Gastroesophageal sphincter (tissue), 4 donors: ENCODE measurements at regions not wholly inside any gene's neighbourhood (a gene's known extent, or its start where the extent isn't known, plus 50 kb on each side); places are given as distances from the start of the nearest gene placed in this dataset.

Experiments
- ATAC-seq: fragments of 150-250 bp; one replicate; pipeline ENCODE4 v1.9.1; 2016; ENCODE audit warnings: mild to moderate bottlenecking, moderate library complexity
- H3K27ac ChIP-seq, 4 donors: fragments of 200-600 bp; sonication (generic) in 3 of 4; 1 replicate in 3 of 4; 2 replicates in 1 of 4; pipeline ENCODE4 v1.5.1; 2016 to 2019
- H3K27me3 ChIP-seq: fragments of 200-600 bp; sonication (generic); one replicate; pipeline ENCODE4 v1.5.1; 2019
- H3K36me3 ChIP-seq, 2 donors: fragments of 200-600 bp; sonication (generic); one replicate each; pipeline ENCODE4 v1.5.1; 2019; ENCODE audit warnings: control low read depth in 1 of 2
- H3K4me1 ChIP-seq, 3 donors: fragments of 200-600 bp; sonication (generic); 1 replicate in 2 of 3; 2 replicates in 1 of 3; pipeline ENCODE4 v1.5.1; 2016 to 2019; ENCODE audit warnings: control low read depth in 2 of 3
- H3K4me3 ChIP-seq, 2 donors: fragments of 200-600 bp; sonication (generic); one replicate each; pipeline ENCODE4 v1.5.1; 2019; ENCODE audit warnings: mild to moderate bottlenecking in 1 of 2, moderate library complexity in 1 of 2
- H3K9me3 ChIP-seq, 3 donors: fragments of 200-600 bp; sonication (generic); one replicate each; pipeline ENCODE4 v1.5.1; 2017 to 2019; ENCODE audit warnings: control low read depth in 2 of 3
- CTCF ChIP-seq, 4 experiments: fragments of 200-600 bp in 2 of 4; fragments of 450-650 bp in 2 of 4; sonication (generic) in 1 of 4; IDR thresholded peaks; one replicate each; pipeline ENCODE4 v1.5.1; 2017 to 2019; ENCODE audit warnings: antibody characterized with exemption in 4 of 4, mild to moderate bottlenecking in 2 of 4, moderate library complexity in 2 of 4
- EP300 ChIP-seq: sonication (generic); formaldehyde crosslinking; IDR thresholded peaks from one replicate; pipeline ENCODE4 v1.6.1; 2017; ENCODE audit warnings: antibody characterized with exemption, mild to moderate bottlenecking
- POLR2A ChIP-seq, 2 donors: fragments of 450-650 bp; IDR thresholded peaks; one replicate each; pipeline ENCODE4 v1.6.1; 2017; ENCODE audit warnings: antibody characterized with exemption in 2 of 2, mild to moderate bottlenecking in 2 of 2, moderate library complexity in 1 of 2
- POLR2AphosphoS5 ChIP-seq: sonication (generic); formaldehyde crosslinking; IDR thresholded peaks from one replicate; pipeline ENCODE4 v1.6.1; 2017; ENCODE audit warnings: antibody characterized with exemption
- WGBS, 2 donors: methylation state at CpG; one replicate each; pipeline ENCODE4 v1.1.5; 2018; ENCODE audit warnings: low coverage in 1 of 2; 5-methylcytosine and 5-hydroxymethylcytosine counted together

- no peak overlapping the region for H3K27ac ChIP-seq
- 58 to 62% methylated on average over 8 to 12 of the region's 12 CpGs for WGBS, 2 donors
- peaks cover 75% of the 10 kb centered on the region for H3K27me3 ChIP-seq
- TF ChIP-seq POLR2AphosphoS5 (no peak), EP300 (no peak), CTCF (IDR thresholded peaks at IDR 0.05) (no peak), POLR2A (IDR thresholded peaks at IDR 0.05) (no peak)
- H3K9me3 ChIP-seq: no peaks in the 10 kb centered on the region
- no peaks in the 10 kb centered on the region for H3K36me3 ChIP-seq
- H3K4me3 ChIP-seq: no peak overlapping the region
- no peaks in the 10 kb centered on the region for H3K4me1 ChIP-seq
- no peak for ATAC-seq
Observed at GRCh38 chr20:59441860-59442810, 141.7 kb downstream of the EDN3 start.

DNA sequence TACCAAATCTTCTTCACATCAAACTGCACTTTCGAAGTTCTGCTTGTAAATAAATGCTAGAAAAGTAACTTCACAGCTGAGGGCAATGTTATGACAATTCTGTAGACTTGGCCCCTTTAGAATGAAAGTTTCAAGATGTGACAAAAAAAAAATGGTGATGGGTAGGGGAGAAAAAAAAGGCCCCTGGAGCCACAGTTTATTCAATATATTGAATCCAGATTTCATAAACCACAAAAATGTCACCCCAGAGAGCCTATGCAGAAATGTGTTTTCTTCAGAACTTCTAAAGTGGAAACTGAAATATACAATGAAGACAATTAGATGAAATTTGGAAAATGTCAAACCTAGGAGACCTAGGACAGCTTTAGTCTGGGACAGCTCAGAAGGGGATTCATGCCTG lies 143.1 kb downstream of the EDN3 start:
- no peak overlapping the region for H3K4me3 ChIP-seq
- H3K27ac ChIP-seq: no peak overlapping the region
- peaks cover 89% of the 10 kb centered on the region for H3K27me3 ChIP-seq
- WGBS, 2 donors: 40 to 58% methylated on average over 1 of the region's 1 CpG
- H3K9me3 ChIP-seq: no peaks in the 10 kb centered on the region
- no peak for TF ChIP-seq CTCF (IDR thresholded peaks at IDR 0.05)
- no peak for TF ChIP-seq EP300
- no peak for TF ChIP-seq POLR2A (IDR thresholded peaks at IDR 0.05)
- no peak for TF ChIP-seq POLR2AphosphoS5
- no peaks in the 10 kb centered on the region for H3K36me3 ChIP-seq
- H3K4me1 ChIP-seq: no peaks in the 10 kb centered on the region
- ATAC-seq: no peak

GRCh38 chr20:59446376-59446775 lies 146.0 kb downstream of the EDN3 start:
- Histone ChIP-seq H3K36me3 (no peaks in the 10 kb centered on the region), H3K4me1 (no peaks in the 10 kb centered on the region), H3K27me3 (peaks cover 87% of the 10 kb centered on the region), H3K4me3 (no peak overlapping the region), H3K9me3 (no peaks in the 10 kb centered on the region), H3K27ac (no peak overlapping the region)
- TF ChIP-seq EP300 (no peak), POLR2A (IDR thresholded peaks at IDR 0.05) (no peak), POLR2AphosphoS5 (no peak), CTCF (IDR thresholded peaks at IDR 0.05) (no peak)
- 62 to 67% methylated on average over 2 to 4 of the region's 4 CpGs for WGBS, 2 donors
- no peak for ATAC-seq

DNA sequence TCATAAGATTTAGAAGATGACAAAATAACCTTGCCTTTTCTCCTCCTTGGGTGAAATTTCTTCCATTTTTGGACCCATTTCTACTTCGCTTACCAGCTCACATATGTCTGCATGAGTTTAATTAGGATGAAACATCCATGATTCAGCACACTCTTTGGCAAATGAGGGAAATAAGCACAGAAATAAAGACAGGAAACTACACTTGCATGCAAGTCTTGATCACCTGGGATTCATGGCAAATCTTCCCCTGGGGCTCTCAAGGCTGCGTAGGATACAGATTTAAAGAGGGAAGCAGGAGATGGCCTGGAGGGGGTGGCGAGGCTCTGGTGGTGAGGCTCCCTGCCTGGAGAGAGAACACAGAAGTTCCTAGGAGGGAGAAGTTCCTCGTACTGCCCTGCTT lies 147.8 kb downstream of the EDN3 start:
- H3K9me3 ChIP-seq: no peaks in the 10 kb centered on the region
- peaks cover 70% of the 10 kb centered on the region for H3K27me3 ChIP-seq
- H3K4me3 ChIP-seq: no peak overlapping the region
- no peak for ATAC-seq
- no peaks in the 10 kb centered on the region for H3K36me3 ChIP-seq
- H3K27ac ChIP-seq: no peak overlapping the region
- no peaks in the 10 kb centered on the region for H3K4me1 ChIP-seq
- 48 to 58% methylated on average over 2 of the region's 4 CpGs for WGBS, 2 donors
- no peak for TF ChIP-seq CTCF (IDR thresholded peaks at IDR 0.05)

DNA sequence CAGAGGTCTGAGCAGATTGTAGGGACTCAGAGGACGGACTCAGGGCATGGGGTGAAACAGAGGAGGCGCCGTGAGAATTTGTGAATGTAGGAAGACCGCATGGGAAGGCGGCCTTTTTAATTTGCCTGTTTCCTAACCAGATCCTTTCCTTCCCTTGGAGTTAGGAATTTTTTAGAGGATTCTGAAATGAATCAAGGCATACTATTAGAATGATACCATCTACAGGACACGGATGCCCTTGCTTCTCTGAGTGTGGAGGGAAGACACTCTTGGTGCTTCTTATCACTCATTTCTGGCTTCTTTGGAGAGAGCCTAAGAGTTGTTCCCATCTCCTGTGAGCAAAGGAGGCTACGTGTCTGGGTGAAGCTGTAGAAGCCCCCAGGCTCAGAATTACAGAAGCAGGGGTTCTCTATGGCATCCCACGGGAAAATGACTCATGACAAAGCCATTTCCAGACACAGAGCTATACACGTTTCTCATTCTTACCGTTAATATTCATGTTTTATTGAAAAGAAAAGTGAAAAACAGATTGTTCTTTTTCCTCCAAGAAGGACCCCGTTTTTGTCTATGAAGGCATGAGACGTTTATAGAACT lies 148.5 kb downstream of the EDN3 start:
- H3K27ac ChIP-seq: no peak overlapping the region
- H3K9me3 ChIP-seq: no peaks in the 10 kb centered on the region
- WGBS, 2 donors: 69 to 70% methylated on average over 11 to 12 of the region's 12 CpGs
- peaks cover 67% of the 10 kb centered on the region for H3K27me3 ChIP-seq
- no peak for TF ChIP-seq POLR2AphosphoS5
- no peak for TF ChIP-seq EP300
- no peak for TF ChIP-seq POLR2A (IDR thresholded peaks at IDR 0.05)
- TF ChIP-seq CTCF (IDR thresholded peaks at IDR 0.05): no peak
- no peak overlapping the region for H3K4me3 ChIP-seq
- no peak for ATAC-seq
- no peaks in the 10 kb centered on the region for H3K36me3 ChIP-seq
- H3K4me1 ChIP-seq: no peaks in the 10 kb centered on the region
